ENCODE measurements at regions not wholly inside any gene's neighbourhood (a gene's known extent, or its start where the extent isn't known, plus 50 kb on each side); places are given as distances from the start of the nearest gene placed in this dataset.
"Not testable (repeated sequence)": the region's sequence is repeated elsewhere in the genome, so short reads cannot be mapped to it uniquely, and the experiment has no call there.

- Mint-ChIP-seq H3K27me3 (no peaks in the 10 kb centered on the region), H3K4me1 (no peaks in the 10 kb centered on the region), H3K4me3 (no peak overlapping the region), H3K36me3 (no peaks in the 10 kb centered on the region), H3K27ac (no peak overlapping the region), H3K9me3 (peaks cover 2% of the 10 kb centered on the region)
Observed at GRCh38 chr18:43341014-43341413, 63.7 kb upstream of the SYT4 start.

DNA sequence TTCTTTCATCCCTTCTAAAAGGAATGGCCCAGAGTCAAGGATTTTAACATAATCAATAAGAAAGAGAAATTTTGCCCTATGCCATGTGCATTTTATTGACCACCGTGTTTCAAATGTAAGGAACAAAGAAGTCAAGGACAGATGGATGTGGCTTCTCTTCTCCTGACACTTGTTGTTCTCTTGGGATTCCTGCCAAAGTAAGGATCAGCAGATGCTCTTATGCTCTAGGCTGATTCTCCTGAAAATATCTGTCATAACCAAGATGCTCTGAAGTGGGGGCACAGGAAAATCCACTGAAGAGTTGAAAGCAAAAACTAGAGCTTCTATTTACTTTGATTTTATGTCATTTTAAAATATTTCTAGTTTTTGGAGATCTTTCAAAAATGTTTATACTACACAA, 72.9 kb upstream of the SYT4 start:
- H3K4me1 Mint-ChIP-seq: no peaks in the 10 kb centered on the region
- H3K27me3 Mint-ChIP-seq: no peaks in the 10 kb centered on the region
- H3K36me3 Mint-ChIP-seq: no peaks in the 10 kb centered on the region
- no peak overlapping the region for H3K4me3 Mint-ChIP-seq
- H3K27ac Mint-ChIP-seq: no peak overlapping the region
- H3K9me3 Mint-ChIP-seq: peaks cover 13% of the 10 kb centered on the region

DNA sequence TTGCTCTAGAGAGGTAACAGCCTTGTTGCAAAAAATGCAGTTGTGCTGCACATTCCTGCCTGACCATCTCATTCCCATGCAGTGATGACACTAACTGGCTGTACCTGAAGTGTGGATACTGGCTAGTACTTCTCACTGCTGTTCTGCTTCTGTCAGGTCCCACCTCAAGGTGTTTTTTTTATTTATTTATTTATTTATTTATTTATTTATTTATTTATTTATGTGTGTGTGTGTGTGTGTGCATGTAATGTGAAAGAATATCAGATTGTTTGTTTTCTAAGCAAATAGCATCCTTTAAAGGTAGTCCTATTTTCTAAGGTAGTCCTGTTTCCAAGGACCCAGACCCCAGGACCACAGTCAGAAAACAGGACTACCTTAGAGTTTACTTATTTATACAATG, 87.2 kb upstream of the SYT4 start:
- Mint-ChIP-seq H3K27ac (no peak overlapping the region), H3K9me3 (no peaks in the 10 kb centered on the region), H3K4me1 (no peaks in the 10 kb centered on the region), H3K36me3 (no peaks in the 10 kb centered on the region), H3K4me3 (no peak overlapping the region), H3K27me3 (no peaks in the 10 kb centered on the region)

GRCh38 chr18:43367895-43368294, 90.6 kb upstream of the SYT4 start:
- no peaks in the 10 kb centered on the region for H3K27me3 Mint-ChIP-seq

DNA sequence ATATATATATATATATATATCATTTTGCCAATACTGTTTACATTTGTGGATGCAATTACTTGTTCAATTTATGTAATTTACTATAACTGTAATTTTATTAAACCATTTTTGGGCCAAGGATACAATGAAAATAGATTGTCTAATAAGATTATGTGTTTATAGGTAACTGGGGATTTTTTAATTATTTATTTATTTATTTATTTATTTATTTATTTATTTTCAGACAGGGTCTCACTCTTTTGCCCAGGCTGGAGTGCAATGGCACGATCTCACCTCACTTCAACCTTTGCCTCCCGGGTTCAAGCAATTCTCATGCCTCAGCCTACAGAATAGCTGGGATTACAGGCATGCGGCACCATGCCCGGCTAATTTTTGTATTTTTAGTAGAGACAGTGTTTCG, 92.0 kb upstream of the SYT4 start:
- H3K4me3 Mint-ChIP-seq, H3K4me1 Mint-ChIP-seq, H3K27me3 Mint-ChIP-seq, H3K9me3 Mint-ChIP-seq, H3K36me3 Mint-ChIP-seq, H3K27ac Mint-ChIP-seq: not testable (repeated sequence)

More at GRCh38 chr18:43367895-43368294, 90.6 kb upstream of the SYT4 start:
- H3K4me1 Mint-ChIP-seq: no peaks in the 10 kb centered on the region
- no peak overlapping the region for H3K4me3 Mint-ChIP-seq
- no peak overlapping the region for H3K27ac Mint-ChIP-seq
- H3K36me3 Mint-ChIP-seq: no peaks in the 10 kb centered on the region
- no peaks in the 10 kb centered on the region for H3K9me3 Mint-ChIP-seq

GRCh38 chr18:43372773-43373172, 95.5 kb upstream of the SYT4 start:
- H3K4me1 Mint-ChIP-seq: no peaks in the 10 kb centered on the region
- no peaks in the 10 kb centered on the region for H3K36me3 Mint-ChIP-seq
- no peaks in the 10 kb centered on the region for H3K9me3 Mint-ChIP-seq
- H3K27ac Mint-ChIP-seq: no peak overlapping the region
- no peak overlapping the region for H3K4me3 Mint-ChIP-seq
- H3K27me3 Mint-ChIP-seq: no peaks in the 10 kb centered on the region

GRCh38 chr18:43380104-43380672, 102.9 kb upstream of the SYT4 start:
- no peak overlapping the region for H3K27ac Mint-ChIP-seq
- H3K36me3 Mint-ChIP-seq: no peaks in the 10 kb centered on the region
- no peaks in the 10 kb centered on the region for H3K27me3 Mint-ChIP-seq
- H3K4me3 Mint-ChIP-seq: no peak overlapping the region
- H3K9me3 Mint-ChIP-seq: no peaks in the 10 kb centered on the region
- no peaks in the 10 kb centered on the region for H3K4me1 Mint-ChIP-seq

DNA sequence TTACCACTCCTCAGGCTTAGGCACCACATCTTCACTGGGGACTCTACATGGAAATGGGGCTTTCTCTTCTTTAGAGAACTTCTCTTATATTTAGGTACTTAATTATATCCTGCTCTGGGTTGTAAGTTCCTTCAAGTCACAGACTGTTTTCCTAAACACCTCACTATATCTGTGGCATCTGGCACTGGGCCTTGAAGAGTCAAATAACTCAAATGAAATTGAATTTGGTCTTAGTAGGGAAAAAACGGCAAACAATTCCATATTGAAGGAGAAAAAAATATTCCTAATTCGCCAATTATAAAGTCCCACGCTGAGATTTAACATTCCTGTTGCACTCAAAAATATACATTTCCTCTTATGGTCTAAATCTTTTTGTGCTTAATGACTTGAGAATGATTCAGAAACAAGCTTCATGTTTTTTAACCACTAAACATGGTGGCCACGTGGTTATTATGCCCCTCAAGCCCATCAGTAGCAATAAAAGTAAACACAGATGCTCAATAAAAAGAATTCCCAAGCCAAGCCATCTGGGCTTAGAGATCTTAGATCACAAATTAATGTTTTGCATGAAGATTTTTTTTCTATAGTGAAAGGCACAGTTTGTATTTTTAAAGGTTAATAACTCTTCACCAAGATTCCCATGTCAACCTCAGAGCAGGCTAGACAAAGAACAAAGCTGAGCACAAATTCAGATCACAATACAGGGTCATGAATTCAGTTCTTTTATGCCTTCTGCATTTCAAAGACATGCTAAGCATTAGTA, 105.5 kb upstream of the SYT4 start:
- Mint-ChIP-seq H3K27ac (no peak overlapping the region), H3K4me3 (no peak overlapping the region), H3K4me1 (no peaks in the 10 kb centered on the region)

GRCh38 chr18:43389163-43389562, 111.9 kb upstream of the SYT4 start:
- Mint-ChIP-seq H3K4me3 (no peak overlapping the region), H3K27me3 (no peaks in the 10 kb centered on the region), H3K9me3 (no peaks in the 10 kb centered on the region), H3K27ac (no peak overlapping the region), H3K4me1 (no peaks in the 10 kb centered on the region), H3K36me3 (no peaks in the 10 kb centered on the region)

More for the DNA sequence above, 105.5 kb upstream of the SYT4 start:
- Mint-ChIP-seq H3K36me3 (no peaks in the 10 kb centered on the region), H3K27me3 (no peaks in the 10 kb centered on the region), H3K9me3 (no peaks in the 10 kb centered on the region)

GRCh38 chr18:43392168-43392567, 114.9 kb upstream of the SYT4 start:
- Mint-ChIP-seq H3K36me3 (no peaks in the 10 kb centered on the region), H3K27me3 (no peaks in the 10 kb centered on the region), H3K27ac (no peak overlapping the region), H3K4me1 (no peaks in the 10 kb centered on the region), H3K9me3 (no peaks in the 10 kb centered on the region), H3K4me3 (no peak overlapping the region)

GRCh38 chr18:43393174-43393573, 115.9 kb upstream of the SYT4 start:
- no peaks in the 10 kb centered on the region for H3K36me3 Mint-ChIP-seq
- no peak overlapping the region for H3K27ac Mint-ChIP-seq

GRCh38 chr18:43396266-43396665, 119.0 kb upstream of the SYT4 start:
- Mint-ChIP-seq H3K4me3 (no peak overlapping the region), H3K4me1 (no peaks in the 10 kb centered on the region), H3K9me3 (no peaks in the 10 kb centered on the region), H3K36me3 (no peaks in the 10 kb centered on the region), H3K27ac (no peak overlapping the region), H3K27me3 (no peaks in the 10 kb centered on the region)

More at GRCh38 chr18:43393174-43393573, 115.9 kb upstream of the SYT4 start:
- no peaks in the 10 kb centered on the region for H3K4me1 Mint-ChIP-seq
- H3K4me3 Mint-ChIP-seq: no peak overlapping the region
- H3K27me3 Mint-ChIP-seq: no peaks in the 10 kb centered on the region
- H3K9me3 Mint-ChIP-seq: no peaks in the 10 kb centered on the region

GRCh38 chr18:43398601-43399000, 121.3 kb upstream of the SYT4 start:
- Mint-ChIP-seq H3K27ac (no peak overlapping the region), H3K4me1 (no peaks in the 10 kb centered on the region), H3K36me3 (no peaks in the 10 kb centered on the region), H3K9me3 (no peaks in the 10 kb centered on the region), H3K27me3 (no peaks in the 10 kb centered on the region), H3K4me3 (no peak overlapping the region)

DNA sequence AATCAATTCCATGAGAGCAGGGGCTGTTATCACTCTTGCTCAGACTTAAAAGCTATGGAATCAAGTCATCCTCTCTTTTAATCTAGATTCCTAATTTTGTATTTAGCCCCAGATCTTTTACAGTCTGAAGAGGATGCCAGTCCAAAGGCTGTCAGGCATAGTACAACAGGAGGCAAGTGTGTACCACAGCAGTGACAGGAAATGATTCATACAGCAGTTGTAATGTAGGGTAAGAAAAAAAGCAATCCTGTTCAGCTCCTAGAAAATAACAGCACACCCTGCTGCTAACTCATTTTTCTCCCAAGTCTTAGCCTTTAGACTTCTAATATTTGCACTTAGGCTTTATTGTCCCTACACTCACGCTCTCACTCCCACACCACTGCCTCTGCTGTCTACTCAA, 127.8 kb upstream of the SYT4 start:
- Mint-ChIP-seq H3K27me3 (no peaks in the 10 kb centered on the region), H3K27ac (no peak overlapping the region), H3K4me1 (no peaks in the 10 kb centered on the region), H3K9me3 (no peaks in the 10 kb centered on the region), H3K36me3 (no peaks in the 10 kb centered on the region), H3K4me3 (no peak overlapping the region)

DNA sequence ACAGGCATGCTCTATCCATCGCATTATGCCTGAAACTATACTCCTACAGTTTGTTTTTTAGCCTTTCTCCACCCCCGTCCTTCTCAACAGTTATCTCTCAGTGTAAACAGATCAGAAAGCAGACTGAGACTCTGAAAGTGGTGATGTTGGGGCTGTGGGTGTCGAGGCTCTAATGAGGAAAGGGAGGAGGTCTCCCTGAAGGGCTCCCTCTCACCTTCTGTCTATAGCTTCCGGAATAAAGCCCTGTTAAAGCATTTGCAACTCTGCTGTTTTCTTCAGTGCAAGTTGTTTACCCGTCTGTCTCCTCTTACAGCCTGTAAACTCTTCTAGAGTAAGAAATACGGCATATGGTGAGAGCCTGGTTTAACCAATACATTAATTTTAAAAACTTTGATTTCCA, 136.7 kb upstream of the SYT4 start:
- no peaks in the 10 kb centered on the region for H3K9me3 Mint-ChIP-seq
- H3K27me3 Mint-ChIP-seq: no peaks in the 10 kb centered on the region
- no peaks in the 10 kb centered on the region for H3K4me1 Mint-ChIP-seq
- no peaks in the 10 kb centered on the region for H3K36me3 Mint-ChIP-seq
- no peak overlapping the region for H3K27ac Mint-ChIP-seq
- H3K4me3 Mint-ChIP-seq: no peak overlapping the region

- H3K27me3 Mint-ChIP-seq: no peaks in the 10 kb centered on the region
- H3K4me1 Mint-ChIP-seq: no peaks in the 10 kb centered on the region
- no peaks in the 10 kb centered on the region for H3K9me3 Mint-ChIP-seq
- H3K4me3 Mint-ChIP-seq: no peak overlapping the region
- H3K27ac Mint-ChIP-seq: no peak overlapping the region
- no peaks in the 10 kb centered on the region for H3K36me3 Mint-ChIP-seq
Observed at GRCh38 chr18:43420091-43420490, 142.8 kb upstream of the SYT4 start.

- H3K4me1 Mint-ChIP-seq: no peaks in the 10 kb centered on the region
- H3K36me3 Mint-ChIP-seq: no peaks in the 10 kb centered on the region
- H3K27ac Mint-ChIP-seq: no peak overlapping the region
- H3K27me3 Mint-ChIP-seq: no peaks in the 10 kb centered on the region
- no peak overlapping the region for H3K4me3 Mint-ChIP-seq
- peaks cover 6% of the 10 kb centered on the region for H3K9me3 Mint-ChIP-seq
Observed at GRCh38 chr18:43420950-43421349, 143.7 kb upstream of the SYT4 start.
